Nephron progenitor cell (in vitro differentiated cells): ENCODE measurements at regions not wholly inside any gene's neighbourhood (a gene's known extent, or its start where the extent isn't known, plus 50 kb on each side); places are given as distances from the start of the nearest gene placed in this dataset.

ENCODE experiments used
- DNase-seq: peaks from one replicate; pipeline ENCODE4 v3.0.0; 2021
- H3K27ac Mint-ChIP-seq: 2 replicates; pipeline ENCODE4 v1.8.0; 2021; ENCODE audit warnings: mild to moderate bottlenecking, moderate library complexity, mixed read lengths
- H3K27me3 Mint-ChIP-seq: 2 replicates; pipeline ENCODE4 v1.8.0; 2021; ENCODE audit warnings: mild to moderate bottlenecking, low read depth, mixed read lengths; ENCODE audit not compliant: poor library complexity
- H3K36me3 Mint-ChIP-seq: 2 replicates; pipeline ENCODE4 v1.8.0; 2021; ENCODE audit warnings: low read depth, mixed read lengths
- H3K4me1 Mint-ChIP-seq: 2 replicates; pipeline ENCODE4 v1.8.0; 2021; ENCODE audit warnings: mixed read lengths
- H3K4me3 Mint-ChIP-seq: 2 replicates; pipeline ENCODE4 v1.8.0; 2021; ENCODE audit warnings: mild to moderate bottlenecking, moderate library complexity, mixed read lengths
- H3K9me3 Mint-ChIP-seq: 2 replicates; pipeline ENCODE4 v1.8.0; 2021; ENCODE audit warnings: mild to moderate bottlenecking, moderate library complexity, mixed read lengths
- CTCF ChIP-seq: fragments of 200-600 bp; sonication (generic); IDR thresholded peaks from 2 replicates; pipeline ENCODE4 v1.5.0; 2021; ENCODE audit warnings: antibody characterized with exemption

- peaks cover 6% of the 10 kb centered on the region for H3K27me3 Mint-ChIP-seq
- peaks cover 51% of the 10 kb centered on the region for H3K4me1 Mint-ChIP-seq
- H3K27ac Mint-ChIP-seq, result peak overlapping the region; percentile 52
- no peak for DNase-seq
- H3K4me3 Mint-ChIP-seq, result no peak overlapping the region
- TF ChIP-seq CTCF, result no peak
- peaks cover 27% of the 10 kb centered on the region for H3K9me3 Mint-ChIP-seq
- H3K36me3 Mint-ChIP-seq, result peaks cover 26% of the 10 kb centered on the region
Measured at GRCh38 chr12:42977451-42978230, 388.1 kb upstream of the PRICKLE1 start.

DNA sequence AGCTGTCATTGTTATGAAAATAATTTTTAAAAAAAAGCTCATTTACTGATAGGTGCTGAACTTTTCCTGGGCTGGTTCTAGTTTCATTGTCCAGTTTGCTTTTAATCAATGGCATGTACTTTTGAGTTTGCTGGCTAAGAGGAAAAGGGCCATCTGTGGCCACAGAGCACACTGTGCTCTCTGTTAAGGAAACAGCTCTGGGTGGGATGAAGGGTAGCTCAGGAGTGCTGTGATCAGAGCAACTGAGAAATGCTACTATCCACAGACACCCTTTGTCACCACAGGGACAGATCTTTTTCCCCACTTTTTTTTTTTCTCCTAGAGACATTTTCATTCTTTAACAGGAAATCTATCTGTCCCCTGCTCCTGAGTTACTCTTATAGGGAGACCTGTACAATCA lies 387.1 kb upstream of the PRICKLE1 start:
- DNase-seq, result no peak
- Mint-ChIP-seq H3K4me3 (no peak overlapping the region), H3K4me1 (peaks cover 47% of the 10 kb centered on the region), H3K27ac (peak overlapping the region; percentile 46), H3K36me3 (peaks cover 31% of the 10 kb centered on the region), H3K27me3 (peaks cover 6% of the 10 kb centered on the region), H3K9me3 (peaks cover 36% of the 10 kb centered on the region)
- no peak for TF ChIP-seq CTCF

- no peak for DNase-seq
- Mint-ChIP-seq H3K36me3 (peaks cover 33% of the 10 kb centered on the region), H3K27me3 (peaks cover 6% of the 10 kb centered on the region), H3K4me1 (peaks cover 42% of the 10 kb centered on the region), H3K27ac (no peak overlapping the region), H3K9me3 (peaks cover 41% of the 10 kb centered on the region), H3K4me3 (no peak overlapping the region)
- no peak for TF ChIP-seq CTCF
Measured at GRCh38 chr12:42976122-42976521, 386.6 kb upstream of the PRICKLE1 start.

DNA sequence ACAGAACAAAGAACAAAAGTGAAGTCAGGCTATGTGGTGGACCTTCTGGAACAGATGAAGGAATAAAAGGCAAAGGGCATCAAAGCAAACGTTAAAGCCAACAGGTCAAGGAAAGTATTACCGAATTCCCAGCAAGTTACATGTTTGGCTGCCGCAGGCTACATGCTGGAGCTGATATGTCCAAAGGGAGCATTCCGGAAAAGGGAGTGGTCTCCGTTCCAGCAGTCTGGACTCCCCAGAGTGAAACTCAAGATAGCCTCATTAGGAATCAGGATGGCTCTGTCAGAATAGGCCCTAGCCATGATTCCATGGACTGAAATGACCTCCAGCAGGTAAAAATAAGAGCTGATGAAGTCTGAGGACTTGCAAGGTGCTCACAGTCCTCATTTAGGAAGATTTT lies 379.8 kb upstream of the PRICKLE1 start:
- H3K4me1 Mint-ChIP-seq, result peaks cover 11% of the 10 kb centered on the region
- H3K4me3 Mint-ChIP-seq, result no peak overlapping the region
- H3K36me3 Mint-ChIP-seq, result peaks cover 19% of the 10 kb centered on the region
- DNase-seq, result no peak
- no peak for TF ChIP-seq CTCF
- peaks cover 3% of the 10 kb centered on the region for H3K27me3 Mint-ChIP-seq
- H3K9me3 Mint-ChIP-seq, result peaks cover 31% of the 10 kb centered on the region
- peak overlapping the region; percentile 37 for H3K27ac Mint-ChIP-seq

- Mint-ChIP-seq H3K27ac (no peak overlapping the region), H3K27me3 (peaks cover 3% of the 10 kb centered on the region), H3K4me3 (no peak overlapping the region), H3K36me3 (peaks cover 14% of the 10 kb centered on the region), H3K4me1 (peaks cover 14% of the 10 kb centered on the region), H3K9me3 (peaks cover 25% of the 10 kb centered on the region)
- no peak for DNase-seq
- no peak for TF ChIP-seq CTCF
Measured at GRCh38 chr12:42968426-42968825, 378.9 kb upstream of the PRICKLE1 start.

- Mint-ChIP-seq H3K27ac (no peak overlapping the region), H3K4me3 (no peak overlapping the region), H3K4me1 (peaks cover 14% of the 10 kb centered on the region), H3K36me3 (peaks cover 12% of the 10 kb centered on the region), H3K27me3 (peaks cover 1% of the 10 kb centered on the region), H3K9me3 (peaks cover 21% of the 10 kb centered on the region)
- no peak for DNase-seq
- no peak for TF ChIP-seq CTCF
Measured at GRCh38 chr12:42967850-42968249, 378.3 kb upstream of the PRICKLE1 start.
